Natural killer cell (primary cell): ENCODE measurements at regions not wholly inside any gene's neighbourhood (a gene's known extent, or its start where the extent isn't known, plus 50 kb on each side); places are given as distances from the start of the nearest gene placed in this dataset.

ENCODE experiments used
- ATAC-seq, 3 donors: fragments of 150-1000 bp in 2 of 3; fragments of 200-7000 bp in 1 of 3; cut with Tn5 transposase; 1 replicate in 1 of 3; 2 replicates in 2 of 3; pipeline ENCODE4 v1.10.0; 2021; ENCODE audit warnings: mild to moderate bottlenecking in 2 of 3, moderate library complexity in 2 of 3
- DNase-seq, 2 donors: peaks; one replicate each; pipeline versions ENCODE4 v3.0.0 to v3.0.0-alpha.2; 2013 to 2021; ENCODE audit warnings: mixed read lengths in 1 of 2
- H3K27ac ChIP-seq: one replicate; pipeline ENCODE4 v1.5.1; 2013; ENCODE audit warnings: mild to moderate bottlenecking, low read length
- H3K27me3 ChIP-seq: one replicate; pipeline ENCODE4 v1.6.1; 2013; ENCODE audit warnings: low read length; ENCODE audit not compliant: control insufficient read depth, insufficient read depth
- H3K36me3 ChIP-seq: one replicate; pipeline ENCODE4 v1.6.1; 2013; ENCODE audit warnings: low read length; ENCODE audit not compliant: control insufficient read depth, insufficient read depth
- H3K4me1 ChIP-seq: one replicate; pipeline ENCODE4 v1.6.1; 2013; ENCODE audit warnings: low read length; ENCODE audit not compliant: control insufficient read depth, insufficient read depth
- H3K4me3 ChIP-seq: one replicate; pipeline ENCODE4 v1.5.1; 2013; ENCODE audit warnings: low read length
- H3K9me3 ChIP-seq: one replicate; pipeline ENCODE4 v1.6.1; 2013; ENCODE audit warnings: low read length; ENCODE audit not compliant: control insufficient read depth, insufficient read depth
- H3K27ac Mint-ChIP-seq, 2 donors: one replicate each; pipeline ENCODE4 v1.8.0; 2022; ENCODE audit warnings: mild to moderate bottlenecking in 2 of 2, mixed read lengths in 2 of 2, moderate library complexity in 1 of 2
- H3K27me3 Mint-ChIP-seq, 2 donors: one replicate each; pipeline ENCODE4 v1.8.0; 2022; ENCODE audit warnings: low read depth in 2 of 2, mixed read lengths in 2 of 2
- H3K36me3 Mint-ChIP-seq: one replicate; pipeline ENCODE4 v1.8.0; 2022; ENCODE audit warnings: mixed read lengths
- H3K4me1 Mint-ChIP-seq, 2 donors: one replicate each; pipeline ENCODE4 v1.8.0; 2022; ENCODE audit warnings: mixed read lengths in 2 of 2
- H3K4me3 Mint-ChIP-seq: one replicate; pipeline ENCODE4 v1.8.0; 2022; ENCODE audit warnings: mild to moderate bottlenecking, moderate library complexity, mixed read lengths
- H3K9me3 Mint-ChIP-seq, 2 donors: one replicate each; pipeline ENCODE4 v1.8.0; 2022; ENCODE audit warnings: mixed read lengths in 2 of 2
- WGBS: methylation state at CpG from one replicate; pipeline ENCODE4 v1.1.7; 2013; ENCODE audit warnings: missing lambda C conversion rate; ENCODE audit not compliant: insufficient coverage; 5-methylcytosine and 5-hydroxymethylcytosine counted together
- intact Hi-C: fragments of 100-400 bp; cut with micrococcal nuclease; formaldehyde crosslinking; loops from one replicate; pipeline ENCODE4 v1.14.2; 2022
- TF ChIP-seq, protein P1 (sequence below): fragments of 200-600 bp; IDR thresholded peaks from one replicate; pipeline ENCODE4 v1.8.0; 2022; ENCODE audit warnings: antibody characterized with exemption

DNA sequence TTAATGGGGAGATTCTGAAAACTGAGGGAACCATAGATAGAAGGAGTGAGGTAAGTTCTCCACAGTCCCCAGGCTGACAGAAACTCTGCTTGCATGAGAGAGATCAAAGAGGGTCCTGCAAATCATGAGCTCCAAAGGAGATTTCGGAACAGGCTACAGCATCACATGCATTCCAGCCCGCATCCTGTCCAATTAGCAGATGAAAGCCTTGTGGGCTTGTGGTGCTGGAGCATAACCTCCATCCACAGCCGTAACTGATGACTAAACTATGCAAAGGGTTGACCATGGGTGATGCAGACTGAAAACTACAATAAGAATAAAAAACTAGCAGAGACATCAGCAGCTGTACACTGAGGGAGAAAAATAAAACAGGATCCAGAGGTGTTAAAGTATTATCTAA is 654.5 kb downstream of the TLL1 start:
- no peaks in the 10 kb centered on the region for H3K27me3 ChIP-seq
- H3K36me3 ChIP-seq: no peaks in the 10 kb centered on the region
- H3K27ac ChIP-seq: no peak overlapping the region
- H3K9me3 ChIP-seq: peaks cover 4% of the 10 kb centered on the region
- H3K27ac Mint-ChIP-seq: no peak overlapping the region
- H3K4me1 Mint-ChIP-seq: no peaks in the 10 kb centered on the region
- WGBS: 82% methylated on average over 3 of the region's 3 CpGs
- no peaks in the 10 kb centered on the region for H3K4me1 ChIP-seq
- H3K9me3 Mint-ChIP-seq: peaks cover 12 to 13% of the 10 kb centered on the region in 2 donors
- intact Hi-C loops: no loop called here
- no peak for ATAC-seq
- TF ChIP-seq, protein P1, sequence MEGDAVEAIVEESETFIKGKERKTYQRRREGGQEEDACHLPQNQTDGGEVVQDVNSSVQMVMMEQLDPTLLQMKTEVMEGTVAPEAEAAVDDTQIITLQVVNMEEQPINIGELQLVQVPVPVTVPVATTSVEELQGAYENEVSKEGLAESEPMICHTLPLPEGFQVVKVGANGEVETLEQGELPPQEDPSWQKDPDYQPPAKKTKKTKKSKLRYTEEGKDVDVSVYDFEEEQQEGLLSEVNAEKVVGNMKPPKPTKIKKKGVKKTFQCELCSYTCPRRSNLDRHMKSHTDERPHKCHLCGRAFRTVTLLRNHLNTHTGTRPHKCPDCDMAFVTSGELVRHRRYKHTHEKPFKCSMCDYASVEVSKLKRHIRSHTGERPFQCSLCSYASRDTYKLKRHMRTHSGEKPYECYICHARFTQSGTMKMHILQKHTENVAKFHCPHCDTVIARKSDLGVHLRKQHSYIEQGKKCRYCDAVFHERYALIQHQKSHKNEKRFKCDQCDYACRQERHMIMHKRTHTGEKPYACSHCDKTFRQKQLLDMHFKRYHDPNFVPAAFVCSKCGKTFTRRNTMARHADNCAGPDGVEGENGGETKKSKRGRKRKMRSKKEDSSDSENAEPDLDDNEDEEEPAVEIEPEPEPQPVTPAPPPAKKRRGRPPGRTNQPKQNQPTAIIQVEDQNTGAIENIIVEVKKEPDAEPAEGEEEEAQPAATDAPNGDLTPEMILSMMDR: no peak
- no peaks in the 10 kb centered on the region for H3K27me3 Mint-ChIP-seq
- H3K36me3 Mint-ChIP-seq: no peaks in the 10 kb centered on the region
- no peak overlapping the region for H3K4me3 ChIP-seq
- H3K4me3 Mint-ChIP-seq: no peak overlapping the region
- DNase-seq: no peak

DNA sequence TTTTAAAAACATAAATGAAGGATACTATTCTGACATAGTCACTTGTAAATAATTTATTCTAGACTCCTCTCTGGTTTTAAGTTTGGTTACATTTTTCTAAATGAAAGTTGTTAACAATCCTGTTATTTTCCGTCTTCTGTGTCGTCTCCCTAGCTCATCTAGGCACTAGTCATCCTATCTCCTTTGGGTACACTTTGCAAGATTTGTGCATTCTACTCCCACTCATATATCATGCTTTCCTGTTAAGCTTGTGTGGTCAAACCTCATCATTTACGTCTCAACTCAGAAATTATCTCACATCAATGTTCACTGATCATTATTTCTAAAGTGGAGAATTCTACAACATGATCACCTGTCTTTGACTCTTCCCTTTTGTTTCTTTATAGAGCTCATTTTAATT is 658.7 kb downstream of the TLL1 start:
- no peaks in the 10 kb centered on the region for H3K4me1 Mint-ChIP-seq
- Histone ChIP-seq H3K4me1 (no peaks in the 10 kb centered on the region), H3K4me3 (no peak overlapping the region), H3K27me3 (no peaks in the 10 kb centered on the region), H3K27ac (no peak overlapping the region), H3K9me3 (peaks cover 4% of the 10 kb centered on the region), H3K36me3 (no peaks in the 10 kb centered on the region)
- H3K4me3 Mint-ChIP-seq: no peak overlapping the region
- DNase-seq (no peak), ATAC-seq (no peak)
- no peak overlapping the region for H3K27ac Mint-ChIP-seq
- H3K27me3 Mint-ChIP-seq: no peaks in the 10 kb centered on the region
- 71% methylated on average over 3 of the region's 3 CpGs for WGBS
- peaks cover 7% of the 10 kb centered on the region for H3K36me3 Mint-ChIP-seq
- intact Hi-C loops: no loop called here
- TF ChIP-seq, protein P1: no peak
- peaks cover 20 to 26% of the 10 kb centered on the region in 2 donors for H3K9me3 Mint-ChIP-seq

DNA sequence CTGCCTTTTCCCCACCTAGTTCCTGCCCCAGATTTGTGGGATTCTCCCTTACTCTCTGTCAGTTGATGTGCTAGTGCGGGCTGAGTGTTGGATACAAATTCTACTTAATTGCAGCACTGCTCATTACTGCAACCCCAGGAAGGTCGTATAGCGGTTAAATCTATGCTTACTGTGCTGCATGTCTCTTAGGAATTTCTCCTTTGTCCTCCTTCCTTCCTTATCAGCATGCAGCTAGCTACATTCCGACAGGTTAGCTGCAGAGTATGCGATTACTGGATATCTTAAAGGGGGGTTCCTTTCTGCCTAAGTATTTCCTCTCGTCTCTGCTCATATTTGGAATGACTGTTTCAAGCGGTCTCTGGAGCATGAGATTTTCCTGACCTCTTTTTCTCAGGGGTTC is 662.8 kb downstream of the TLL1 start:
- H3K4me1 ChIP-seq: no peaks in the 10 kb centered on the region
- H3K4me1 Mint-ChIP-seq: no peaks in the 10 kb centered on the region
- H3K4me3 ChIP-seq: no peak overlapping the region
- peaks cover 16 to 32% of the 10 kb centered on the region in 2 donors for H3K9me3 Mint-ChIP-seq
- H3K36me3 Mint-ChIP-seq: peaks cover 7% of the 10 kb centered on the region
- TF ChIP-seq, protein P1: no peak
- H3K9me3 ChIP-seq: no peaks in the 10 kb centered on the region
- no peaks in the 10 kb centered on the region for H3K36me3 ChIP-seq
- DNase-seq (no peak), ATAC-seq (no peak)
- intact Hi-C loops: no loop called here
- no peak overlapping the region for H3K27ac Mint-ChIP-seq
- no peak overlapping the region for H3K27ac ChIP-seq
- 89% methylated on average over 7 of the region's 7 CpGs for WGBS
- H3K4me3 Mint-ChIP-seq: no peak overlapping the region
- H3K27me3 Mint-ChIP-seq: no peaks in the 10 kb centered on the region
- H3K27me3 ChIP-seq: no peaks in the 10 kb centered on the region

DNA sequence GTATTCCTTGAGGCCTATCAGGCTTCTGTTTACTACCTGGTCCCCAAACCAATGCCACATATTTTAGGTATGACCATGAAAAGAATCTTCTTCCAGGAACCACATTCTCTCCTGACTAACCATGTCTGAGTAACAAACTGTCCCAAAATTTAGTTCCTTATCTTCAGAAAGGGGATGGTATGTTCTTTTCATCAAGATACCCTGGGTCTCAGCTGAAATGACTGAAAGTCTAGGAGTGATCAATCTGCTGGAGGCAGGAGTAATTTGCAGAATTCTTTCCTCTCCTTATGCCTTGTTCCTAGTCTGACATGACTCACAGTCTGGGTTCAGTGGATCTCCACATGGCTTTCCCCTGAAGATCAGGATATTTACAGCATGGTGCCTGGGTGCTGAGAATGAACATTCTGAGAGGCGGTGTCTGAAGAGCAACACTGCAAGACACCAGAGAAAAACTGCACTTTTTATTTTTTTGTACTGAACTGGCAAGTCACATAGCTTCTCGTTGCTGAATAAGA is 665.5 kb downstream of the TLL1 start:
- H3K4me3 ChIP-seq: no peak overlapping the region
- H3K4me1 ChIP-seq: no peaks in the 10 kb centered on the region
- H3K9me3 Mint-ChIP-seq: peaks cover 13 to 34% of the 10 kb centered on the region in 2 donors
- H3K4me3 Mint-ChIP-seq: no peak overlapping the region
- no peak overlapping the region for H3K27ac Mint-ChIP-seq
- TF ChIP-seq, protein P1: no peak
- peaks cover 7% of the 10 kb centered on the region for H3K36me3 Mint-ChIP-seq
- 89% methylated on average over 2 of the region's 2 CpGs for WGBS
- H3K27ac ChIP-seq: no peak overlapping the region
- intact Hi-C loops: no loop called here
- H3K27me3 ChIP-seq: no peaks in the 10 kb centered on the region
- DNase-seq: no peak
- no peaks in the 10 kb centered on the region for H3K4me1 Mint-ChIP-seq
- no peaks in the 10 kb centered on the region for H3K36me3 ChIP-seq
- H3K27me3 Mint-ChIP-seq: no peaks in the 10 kb centered on the region
- peaks cover 3% of the 10 kb centered on the region for H3K9me3 ChIP-seq
- ATAC-seq: no peak
